ENCODE measurements at regions not wholly inside any gene's neighbourhood (a gene's known extent, or its start where the extent isn't known, plus 50 kb on each side); places are given as distances from the start of the nearest gene placed in this dataset.

GRCh38 chr10:30793093-30793492, 163.5 kb upstream of the LYZL2 start:
- peaks cover 5% of the 10 kb centered on the region for H3K9me3 Mint-ChIP-seq (ENCODE audit: unreplicated experiment)
- no peaks in the 10 kb centered on the region for H3K36me3 Mint-ChIP-seq (ENCODE audit: low read depth, unreplicated experiment)
- no peak overlapping the region for H3K4me3 Mint-ChIP-seq (ENCODE audit: unreplicated experiment)
- DNase-seq (ENCODE audit: low spot score), result no peak
- H3K27me3 Mint-ChIP-seq (ENCODE audit: unreplicated experiment), result peaks cover 10% of the 10 kb centered on the region
- H3K27ac Mint-ChIP-seq (ENCODE audit: unreplicated experiment), result no peak overlapping the region
- peaks cover 12% of the 10 kb centered on the region for H3K4me1 Mint-ChIP-seq (ENCODE audit: unreplicated experiment)
- TF ChIP-seq CTCF (IDR thresholded peaks at IDR 0.05; ENCODE audit: unreplicated experiment), result no peak

GRCh38 chr10:30792025-30792424, 162.5 kb upstream of the LYZL2 start:
- Mint-ChIP-seq H3K36me3 (ENCODE audit: low read depth, unreplicated experiment) (no peaks in the 10 kb centered on the region), H3K27ac (ENCODE audit: unreplicated experiment) (no peak overlapping the region), H3K27me3 (ENCODE audit: unreplicated experiment) (peaks cover 6% of the 10 kb centered on the region), H3K4me1 (ENCODE audit: unreplicated experiment) (peaks cover 12% of the 10 kb centered on the region), H3K4me3 (ENCODE audit: unreplicated experiment) (no peak overlapping the region), H3K9me3 (ENCODE audit: unreplicated experiment) (peaks cover 5% of the 10 kb centered on the region)
- TF ChIP-seq CTCF (IDR thresholded peaks at IDR 0.05; ENCODE audit: unreplicated experiment), result no peak
- DNase-seq (ENCODE audit: low spot score), result no peak

GRCh38 chr10:30791197-30791611, 161.7 kb upstream of the LYZL2 start:
- Mint-ChIP-seq H3K4me1 (ENCODE audit: unreplicated experiment) (peaks cover 12% of the 10 kb centered on the region), H3K36me3 (ENCODE audit: low read depth, unreplicated experiment) (no peaks in the 10 kb centered on the region), H3K4me3 (ENCODE audit: unreplicated experiment) (no peak overlapping the region), H3K27me3 (ENCODE audit: unreplicated experiment) (peaks cover 5% of the 10 kb centered on the region), H3K9me3 (ENCODE audit: unreplicated experiment) (peaks cover 5% of the 10 kb centered on the region), H3K27ac (ENCODE audit: unreplicated experiment) (no peak overlapping the region)
- TF ChIP-seq CTCF (IDR thresholded peaks at IDR 0.05; ENCODE audit: unreplicated experiment), result no peak
- DNase-seq (ENCODE audit: low spot score), result no peak

- Mint-ChIP-seq H3K4me1 (ENCODE audit: unreplicated experiment) (peaks cover 12% of the 10 kb centered on the region), H3K36me3 (ENCODE audit: low read depth, unreplicated experiment) (no peaks in the 10 kb centered on the region), H3K4me3 (ENCODE audit: unreplicated experiment) (no peak overlapping the region), H3K27me3 (ENCODE audit: unreplicated experiment) (peaks cover 5% of the 10 kb centered on the region), H3K27ac (ENCODE audit: unreplicated experiment) (no peak overlapping the region), H3K9me3 (ENCODE audit: unreplicated experiment) (peaks cover 5% of the 10 kb centered on the region)
- DNase-seq (ENCODE audit: low spot score), result no peak
- no peak for TF ChIP-seq CTCF (IDR thresholded peaks at IDR 0.05; ENCODE audit: unreplicated experiment)
These were observed 160.3 kb upstream of the LYZL2 start for GRCh38 chr10:30789806-30790205.

GRCh38 chr10:30788307-30788706, 158.8 kb upstream of the LYZL2 start:
- H3K4me1 Mint-ChIP-seq (ENCODE audit: unreplicated experiment), result peaks cover 21% of the 10 kb centered on the region
- H3K27ac Mint-ChIP-seq (ENCODE audit: unreplicated experiment), result no peak overlapping the region
- no peak overlapping the region for H3K4me3 Mint-ChIP-seq (ENCODE audit: unreplicated experiment)
- H3K36me3 Mint-ChIP-seq (ENCODE audit: low read depth, unreplicated experiment), result no peaks in the 10 kb centered on the region
- no peak for TF ChIP-seq CTCF (IDR thresholded peaks at IDR 0.05; ENCODE audit: unreplicated experiment)
- peaks cover 5% of the 10 kb centered on the region for H3K27me3 Mint-ChIP-seq (ENCODE audit: unreplicated experiment)
- DNase-seq (ENCODE audit: low spot score), result no peak
- peaks cover 5% of the 10 kb centered on the region for H3K9me3 Mint-ChIP-seq (ENCODE audit: unreplicated experiment)

Measured in endothelial cell (in vitro differentiated cells).